Activated B cell treated with CpG ODN at 0.5 μM for 24 hours (primary cell): ENCODE measurements at regions not wholly inside any gene's neighbourhood (a gene's known extent, or its start where the extent isn't known, plus 50 kb on each side); places are given as distances from the start of the nearest gene placed in this dataset.

Source experiments
- ATAC-seq: fragments of 200-7000 bp; cut with Tn5 transposase; one replicate; pipeline ENCODE4 v1.10.0; 2021; ENCODE audit warnings: low read depth, mild to moderate bottlenecking, moderate library complexity
- CTCF ChIA-PET: fragments of 350-600 bp; sonication (Branson Sonifier 250); formaldehyde crosslinking; loops from one replicate; lab custom pipeline; 2021; ENCODE audit warnings: antibody characterized with exemption; lab: Charles Lee
- POLR2A ChIA-PET: fragments of 350-600 bp; sonication (Branson Sonifier 250); formaldehyde crosslinking; loops from one replicate; lab custom pipeline; 2021; ENCODE audit warnings: antibody characterized with exemption; lab: Charles Lee
- DNase-seq: peaks from one replicate; pipeline ENCODE4 v3.0.0; 2022
- H3K27ac Mint-ChIP-seq: one replicate; pipeline ENCODE4 v1.8.0; 2020; ENCODE audit warnings: mixed read lengths
- H3K27me3 Mint-ChIP-seq: one replicate; pipeline ENCODE4 v1.8.0; 2021; ENCODE audit warnings: mixed read lengths
- H3K36me3 Mint-ChIP-seq: one replicate; pipeline ENCODE4 v1.8.0; 2021; ENCODE audit warnings: low read depth, mixed read lengths
- H3K4me1 Mint-ChIP-seq: one replicate; pipeline ENCODE4 v1.8.0; 2021; ENCODE audit warnings: mixed read lengths
- H3K4me3 Mint-ChIP-seq: one replicate; pipeline ENCODE4 v1.8.0; 2020; ENCODE audit warnings: mild to moderate bottlenecking, mixed read lengths
- H3K9me3 Mint-ChIP-seq: one replicate; pipeline ENCODE4 v1.8.0; 2020; ENCODE audit warnings: mixed read lengths
- intact Hi-C: fragments of 100-400 bp; cut with micrococcal nuclease; formaldehyde crosslinking; loops from one replicate; pipeline ENCODE4 v1.15.1; 2024
- TF ChIP-seq, protein P1 (sequence below): fragments of 200-600 bp; IDR thresholded peaks from one replicate; pipeline ENCODE4 v1.8.0; 2022; ENCODE audit warnings: antibody characterized with exemption, mild to moderate bottlenecking

DNA sequence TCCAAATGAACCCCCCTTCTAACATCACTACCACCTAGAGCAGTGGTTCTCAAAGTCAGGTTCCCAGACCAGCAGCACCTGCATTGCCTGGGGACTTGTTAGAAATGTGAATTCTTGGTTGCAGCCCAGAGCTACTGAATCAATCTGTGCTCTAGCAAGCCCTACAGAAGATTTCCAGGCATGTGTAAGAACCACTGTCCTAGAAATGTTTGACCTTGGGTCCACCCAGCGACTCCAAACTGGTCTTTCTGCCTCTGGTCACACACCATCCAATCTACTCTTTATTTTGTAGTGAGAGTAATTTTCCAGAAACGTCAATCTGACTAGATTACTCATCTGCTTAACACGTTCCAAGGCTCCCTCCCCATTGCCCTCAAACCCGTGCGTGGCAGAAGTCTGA, 169.9 kb downstream of the HAPSTR1 start:
- H3K27ac Mint-ChIP-seq, result no peak overlapping the region
- no peak for DNase-seq
- H3K36me3 Mint-ChIP-seq, result no peaks in the 10 kb centered on the region
- no peak overlapping the region for H3K4me3 Mint-ChIP-seq
- H3K27me3 Mint-ChIP-seq, result peaks cover 9% of the 10 kb centered on the region
- TF ChIP-seq, protein P1, sequence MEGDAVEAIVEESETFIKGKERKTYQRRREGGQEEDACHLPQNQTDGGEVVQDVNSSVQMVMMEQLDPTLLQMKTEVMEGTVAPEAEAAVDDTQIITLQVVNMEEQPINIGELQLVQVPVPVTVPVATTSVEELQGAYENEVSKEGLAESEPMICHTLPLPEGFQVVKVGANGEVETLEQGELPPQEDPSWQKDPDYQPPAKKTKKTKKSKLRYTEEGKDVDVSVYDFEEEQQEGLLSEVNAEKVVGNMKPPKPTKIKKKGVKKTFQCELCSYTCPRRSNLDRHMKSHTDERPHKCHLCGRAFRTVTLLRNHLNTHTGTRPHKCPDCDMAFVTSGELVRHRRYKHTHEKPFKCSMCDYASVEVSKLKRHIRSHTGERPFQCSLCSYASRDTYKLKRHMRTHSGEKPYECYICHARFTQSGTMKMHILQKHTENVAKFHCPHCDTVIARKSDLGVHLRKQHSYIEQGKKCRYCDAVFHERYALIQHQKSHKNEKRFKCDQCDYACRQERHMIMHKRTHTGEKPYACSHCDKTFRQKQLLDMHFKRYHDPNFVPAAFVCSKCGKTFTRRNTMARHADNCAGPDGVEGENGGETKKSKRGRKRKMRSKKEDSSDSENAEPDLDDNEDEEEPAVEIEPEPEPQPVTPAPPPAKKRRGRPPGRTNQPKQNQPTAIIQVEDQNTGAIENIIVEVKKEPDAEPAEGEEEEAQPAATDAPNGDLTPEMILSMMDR, result no peak
- no peaks in the 10 kb centered on the region for H3K4me1 Mint-ChIP-seq
- POLR2A ChIA-PET, result no interaction called here
- no peaks in the 10 kb centered on the region for H3K9me3 Mint-ChIP-seq
- intact Hi-C loops, result no loop called here
- ATAC-seq, result no peak
- CTCF ChIA-PET, result no interaction called here

DNA sequence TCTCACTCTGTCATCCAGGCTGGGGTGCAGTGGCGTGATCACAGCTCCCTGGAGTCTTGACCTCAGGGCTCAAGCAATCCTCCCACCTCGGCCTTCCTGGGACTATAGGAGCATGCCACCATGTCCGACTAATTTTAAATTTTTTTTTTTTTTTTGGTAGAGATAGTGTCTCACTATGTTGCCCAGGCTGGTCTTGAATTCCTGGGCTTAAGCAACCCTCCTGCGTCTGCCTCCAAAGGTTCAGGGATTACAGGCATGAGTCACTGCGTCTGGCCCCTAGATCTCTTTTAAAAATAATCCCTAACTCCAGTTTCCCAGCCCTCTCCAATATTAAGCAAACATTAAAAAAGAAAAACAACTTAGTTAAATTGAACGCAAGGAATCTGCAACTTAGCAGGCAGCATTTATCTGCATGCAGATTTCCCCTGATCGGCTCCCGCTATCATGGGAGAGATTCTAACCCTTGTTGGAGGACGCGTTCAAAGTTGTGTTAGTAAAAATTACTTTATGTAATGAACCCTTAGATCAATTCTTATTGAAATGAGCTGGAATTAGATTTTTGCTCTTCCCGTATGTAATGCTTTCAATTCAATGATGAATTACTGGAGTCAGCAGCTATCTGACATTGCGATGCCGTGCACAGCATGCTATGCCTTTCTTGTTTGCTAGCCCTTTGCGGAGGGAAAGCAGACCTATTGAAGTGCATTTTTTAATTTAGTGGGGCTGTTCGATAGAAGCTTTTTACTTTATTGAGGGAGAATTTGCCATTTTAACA, 171.7 kb downstream of the HAPSTR1 start:
- ChIA-PET CTCF (interaction anchor here (0.6 kb wide), 1 partner anchor 412 kb away, joined by 3 read pairs; no protein-coding TSS in a partner anchor), POLR2A (no interaction called here)
- H3K27ac Mint-ChIP-seq, result no peak overlapping the region

DNA sequence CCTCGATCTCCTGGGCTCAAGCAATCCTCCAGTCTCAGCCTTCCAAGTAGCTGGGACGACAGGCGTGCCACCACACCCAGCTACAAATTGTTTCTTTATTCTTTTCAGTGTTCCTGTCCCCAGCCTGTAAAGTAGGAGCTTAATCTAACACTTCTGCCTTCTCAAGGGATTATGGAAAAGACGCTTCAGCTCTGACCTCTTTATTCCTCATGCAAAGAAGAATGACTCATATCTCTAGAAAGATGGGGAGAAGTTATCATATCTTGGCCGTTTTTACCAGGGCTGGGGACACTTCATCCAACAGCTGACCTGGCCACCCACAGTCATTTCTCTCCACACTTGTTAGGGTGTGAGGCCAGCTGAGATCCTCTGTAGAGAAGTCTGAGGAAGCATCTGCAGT, 172.6 kb downstream of the HAPSTR1 start:
- TF ChIP-seq, protein P1, result no peak
- Mint-ChIP-seq H3K27ac (no peak overlapping the region), H3K36me3 (no peaks in the 10 kb centered on the region), H3K4me3 (no peak overlapping the region), H3K27me3 (peaks cover 10% of the 10 kb centered on the region), H3K4me1 (no peaks in the 10 kb centered on the region), H3K9me3 (no peaks in the 10 kb centered on the region)
- ATAC-seq (no peak), DNase-seq (no peak)
- POLR2A ChIA-PET, result no interaction called here
- intact Hi-C loops, result no loop called here
- CTCF ChIA-PET, result no interaction called here

More for the DNA sequence above, 171.7 kb downstream of the HAPSTR1 start:
- Mint-ChIP-seq H3K36me3 (no peaks in the 10 kb centered on the region), H3K27me3 (peaks cover 12% of the 10 kb centered on the region), H3K4me1 (no peaks in the 10 kb centered on the region), H3K4me3 (no peak overlapping the region), H3K9me3 (no peaks in the 10 kb centered on the region)
- TF ChIP-seq, protein P1, result no peak
- ATAC-seq, result no peak
- intact Hi-C loops, result no loop called here
- DNase-seq, result no peak

DNA sequence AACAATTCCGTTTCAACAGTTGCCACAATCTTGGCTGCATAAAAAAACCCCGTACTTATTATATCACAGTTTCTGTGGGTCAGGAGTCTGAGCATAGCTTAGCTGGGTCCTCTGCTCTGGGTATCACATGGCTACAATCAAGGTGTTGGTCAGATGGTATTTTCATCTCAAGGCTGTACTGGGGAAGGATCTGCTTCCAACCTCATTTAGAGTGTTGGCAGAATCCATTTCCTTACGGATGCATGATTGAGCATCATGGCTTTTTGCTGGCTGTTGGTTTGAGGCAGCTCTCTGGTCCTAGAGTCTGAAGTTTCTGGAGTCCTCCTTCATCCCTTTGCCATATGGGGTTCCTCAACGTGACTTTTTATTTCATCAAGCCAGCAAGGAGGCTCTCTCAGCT, 177.0 kb downstream of the HAPSTR1 start:
- intact Hi-C loops, result no loop called here
- ATAC-seq (no peak), DNase-seq (no peak)
- POLR2A ChIA-PET, result no interaction called here
- Mint-ChIP-seq H3K4me1 (no peaks in the 10 kb centered on the region), H3K36me3 (no peaks in the 10 kb centered on the region), H3K27ac (no peak overlapping the region), H3K9me3 (no peaks in the 10 kb centered on the region), H3K27me3 (peaks cover 18% of the 10 kb centered on the region), H3K4me3 (no peak overlapping the region)
- TF ChIP-seq, protein P1, result no peak
- CTCF ChIA-PET, result no interaction called here

DNA sequence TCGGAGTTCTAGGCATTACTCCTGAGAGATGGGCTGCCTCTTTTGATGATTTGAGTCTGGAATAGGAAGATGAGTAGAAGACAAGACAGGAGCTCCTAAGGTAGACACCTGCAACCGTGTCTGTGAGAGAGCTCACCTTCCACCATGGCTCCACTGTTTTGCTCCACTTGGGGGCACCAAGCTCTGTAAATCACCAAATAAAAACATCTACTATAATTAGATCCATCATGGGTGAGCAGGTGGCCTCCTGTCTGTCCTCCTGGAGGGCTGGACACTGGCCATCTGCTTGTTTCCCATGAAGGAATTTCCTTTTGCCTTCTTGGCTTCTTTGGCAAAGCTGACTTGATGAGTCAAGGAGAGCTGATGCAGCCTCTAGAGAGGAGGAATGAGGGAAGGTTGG, 179.0 kb downstream of the HAPSTR1 start:
- Mint-ChIP-seq H3K9me3 (no peaks in the 10 kb centered on the region), H3K4me3 (no peak overlapping the region), H3K4me1 (no peaks in the 10 kb centered on the region), H3K27me3 (peaks cover 20% of the 10 kb centered on the region), H3K36me3 (no peaks in the 10 kb centered on the region), H3K27ac (no peak overlapping the region)
- no peak for DNase-seq
- ChIA-PET POLR2A (no interaction called here), CTCF (no interaction called here)
- TF ChIP-seq, protein P1, result no peak
- intact Hi-C loops, result no loop called here
- ATAC-seq, result no peak
